GM21825 (cell line): ENCODE measurements at regions not wholly inside any gene's neighbourhood (a gene's known extent, or its start where the extent isn't known, plus 50 kb on each side); places are given as distances from the start of the nearest gene placed in this dataset.
"Not testable (repeated sequence)": the region's sequence is repeated elsewhere in the genome, so short reads cannot be mapped to it uniquely, and the experiment has no call there.

Experiments
- ATAC-seq: cut with Tn5 transposase; IDR thresholded peaks from one replicate; pipeline ENCODE4 v1.9.1; 2021; ENCODE audit warnings: mild to moderate bottlenecking, moderate library complexity; ENCODE audit not compliant: unreplicated experiment

- ATAC-seq: no peak
Measured at GRCh38 chr6:150733726-150734125, 131.8 kb upstream of the MTHFD1L start.

GRCh38 chr6:150734235-150734634 lies 131.3 kb upstream of the MTHFD1L start:
- no peak for ATAC-seq

- ATAC-seq: no peak
Measured at GRCh38 chr6:150735341-150735851, 130.1 kb upstream of the MTHFD1L start.

GRCh38 chr6:150738092-150738629 lies 127.3 kb upstream of the MTHFD1L start:
- no peak for ATAC-seq

- no peak for ATAC-seq
Measured at GRCh38 chr6:150739711-150740349, 125.7 kb upstream of the MTHFD1L start.

GRCh38 chr6:150740453-150740852 lies 125.0 kb upstream of the MTHFD1L start:
- no peak for ATAC-seq

GRCh38 chr6:150741633-150742200 lies 123.8 kb upstream of the MTHFD1L start:
- ATAC-seq: no peak

GRCh38 chr6:150744522-150745260 lies 120.8 kb upstream of the MTHFD1L start:
- ATAC-seq: no peak

- ATAC-seq: no peak
Measured at GRCh38 chr6:150745896-150746295, 119.6 kb upstream of the MTHFD1L start.

- no peak for ATAC-seq
Measured at GRCh38 chr6:150747155-150747554, 118.3 kb upstream of the MTHFD1L start.

- no peak for ATAC-seq
Measured at GRCh38 chr6:150749091-150749670, 116.3 kb upstream of the MTHFD1L start.

GRCh38 chr6:150751296-150751695 lies 114.2 kb upstream of the MTHFD1L start:
- ATAC-seq: no peak

- ATAC-seq: no peak
Measured at GRCh38 chr6:150752409-150752808, 113.1 kb upstream of the MTHFD1L start.

GRCh38 chr6:150753371-150754064 lies 112.0 kb upstream of the MTHFD1L start:
- no peak for ATAC-seq

GRCh38 chr6:150755042-150755441 lies 110.5 kb upstream of the MTHFD1L start:
- ATAC-seq: no peak

GRCh38 chr6:150755524-150755923 lies 110.0 kb upstream of the MTHFD1L start:
- no peak for ATAC-seq

GRCh38 chr6:150756173-150756572 lies 109.3 kb upstream of the MTHFD1L start:
- no peak for ATAC-seq

GRCh38 chr6:150757807-150758206 lies 107.7 kb upstream of the MTHFD1L start:
- not testable (repeated sequence) for ATAC-seq

GRCh38 chr6:150759483-150759882 lies 106.0 kb upstream of the MTHFD1L start:
- no peak for ATAC-seq

GRCh38 chr6:150761771-150762170 lies 103.7 kb upstream of the MTHFD1L start:
- no peak for ATAC-seq
